Esophagus muscularis mucosa (tissue), 3 donors: ENCODE measurements at regions not wholly inside any gene's neighbourhood (a gene's known extent, or its start where the extent isn't known, plus 50 kb on each side); places are given as distances from the start of the nearest gene placed in this dataset.

Experiments used
- POLR2A ChIP-seq: fragments of 450-650 bp; IDR thresholded peaks from one replicate; pipeline ENCODE4 v1.6.1; 2017; ENCODE audit warnings: antibody characterized with exemption, moderate library complexity, mild to moderate bottlenecking, low read depth
- POLR2AphosphoS5 ChIP-seq, 2 donors: sonication (generic); formaldehyde crosslinking; IDR thresholded peaks; one replicate each; pipeline ENCODE4 v1.6.1; 2017; ENCODE audit warnings: antibody characterized with exemption in 2 of 2
- TF ChIP-seq, protein P1 (sequence below), 3 experiments: fragments of 200-600 bp in 2 of 3; fragments of 450-650 bp in 1 of 3; sonication (generic) in 2 of 3; IDR thresholded peaks; one replicate each; pipeline ENCODE4 v1.5.1; 2017 to 2019; ENCODE audit warnings: antibody characterized with exemption in 3 of 3, mild to moderate bottlenecking in 2 of 3, moderate library complexity in 1 of 3

DNA sequence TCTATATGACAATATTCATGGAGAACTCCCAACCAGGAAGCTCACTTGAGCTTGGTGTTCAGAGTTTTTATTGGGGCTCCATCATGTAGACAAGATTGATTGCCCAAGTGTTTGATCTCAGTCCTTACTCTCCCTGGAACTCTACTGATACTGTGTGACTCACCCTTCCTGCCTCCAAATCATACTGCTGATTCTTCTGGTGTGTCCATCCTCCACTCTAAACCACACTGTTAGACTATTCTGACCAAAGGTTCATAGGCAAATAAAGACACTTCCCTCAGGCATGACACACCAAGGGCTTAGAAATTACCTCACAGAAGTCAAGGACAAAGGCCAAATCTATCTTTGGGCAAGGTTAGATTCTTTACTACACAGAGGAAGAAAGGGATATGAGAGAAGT lies 107.9 kb upstream of the CDH20 start:
- TF ChIP-seq, protein P1, sequence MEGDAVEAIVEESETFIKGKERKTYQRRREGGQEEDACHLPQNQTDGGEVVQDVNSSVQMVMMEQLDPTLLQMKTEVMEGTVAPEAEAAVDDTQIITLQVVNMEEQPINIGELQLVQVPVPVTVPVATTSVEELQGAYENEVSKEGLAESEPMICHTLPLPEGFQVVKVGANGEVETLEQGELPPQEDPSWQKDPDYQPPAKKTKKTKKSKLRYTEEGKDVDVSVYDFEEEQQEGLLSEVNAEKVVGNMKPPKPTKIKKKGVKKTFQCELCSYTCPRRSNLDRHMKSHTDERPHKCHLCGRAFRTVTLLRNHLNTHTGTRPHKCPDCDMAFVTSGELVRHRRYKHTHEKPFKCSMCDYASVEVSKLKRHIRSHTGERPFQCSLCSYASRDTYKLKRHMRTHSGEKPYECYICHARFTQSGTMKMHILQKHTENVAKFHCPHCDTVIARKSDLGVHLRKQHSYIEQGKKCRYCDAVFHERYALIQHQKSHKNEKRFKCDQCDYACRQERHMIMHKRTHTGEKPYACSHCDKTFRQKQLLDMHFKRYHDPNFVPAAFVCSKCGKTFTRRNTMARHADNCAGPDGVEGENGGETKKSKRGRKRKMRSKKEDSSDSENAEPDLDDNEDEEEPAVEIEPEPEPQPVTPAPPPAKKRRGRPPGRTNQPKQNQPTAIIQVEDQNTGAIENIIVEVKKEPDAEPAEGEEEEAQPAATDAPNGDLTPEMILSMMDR (IDR thresholded peaks at IDR 0.05) = no peak
- TF ChIP-seq POLR2A (no peak), POLR2AphosphoS5 (IDR thresholded peaks at IDR 0.05) (no peak)
